Heart left ventricle (tissue), 16 donors: ENCODE measurements at regions not wholly inside any gene's neighbourhood (a gene's known extent, or its start where the extent isn't known, plus 50 kb on each side); places are given as distances from the start of the nearest gene placed in this dataset.

Experiments used
- ATAC-seq, 4 donors: fragments of 200-7000 bp; cut with Tn5 transposase; one replicate each; pipeline ENCODE4 v1.9.1; 2020 to 2022; ENCODE audit warnings: moderate library complexity in 4 of 4, mild to moderate bottlenecking in 3 of 4, moderate number of reproducible peaks in 1 of 4
- DNase-seq, 5 donors: peaks; one replicate each; pipeline ENCODE4 v3.0.0-alpha.2; 2020
- H3K27ac ChIP-seq, 12 donors: fragments of 200-600 bp; sonication (generic) in 4 of 12; one replicate each; pipeline versions ENCODE4 v1.5.0 to v1.8.0; 2016 to 2022; ENCODE audit warnings: mild to moderate bottlenecking in 2 of 12
- H3K27me3 ChIP-seq, 9 donors: fragments of 200-600 bp; sonication (generic) in 2 of 9; one replicate each; pipeline versions ENCODE4 v1.5.1 to v1.8.0; 2016 to 2022; ENCODE audit warnings: mild to moderate bottlenecking in 3 of 9
- H3K36me3 ChIP-seq, 9 donors: fragments of 200-600 bp; sonication (generic) in 2 of 9; one replicate each; pipeline versions ENCODE4 v1.5.0 to v1.8.0; 2018 to 2022; ENCODE audit warnings: mild to moderate bottlenecking in 2 of 9
- H3K4me1 ChIP-seq, 12 donors: fragments of 200-600 bp; sonication (generic) in 4 of 12; one replicate each; pipeline versions ENCODE4 v1.5.0 to v1.8.0; 2016 to 2022; ENCODE audit warnings: mild to moderate bottlenecking in 3 of 12
- H3K4me3 ChIP-seq, 12 donors: fragments of 200-600 bp; sonication (generic) in 4 of 12; one replicate each; pipeline versions ENCODE4 v1.5.0 to v1.8.0; 2017 to 2022; ENCODE audit warnings: mild to moderate bottlenecking in 9 of 12, moderate library complexity in 4 of 12
- H3K9me3 ChIP-seq, 12 donors: fragments of 200-600 bp; sonication (generic) in 4 of 12; one replicate each; pipeline versions ENCODE4 v1.5.0 to v1.8.0; 2016 to 2022; ENCODE audit warnings: mild to moderate bottlenecking in 1 of 12
- POLR2A ChIP-seq, 2 donors: fragments of 450-650 bp; IDR thresholded peaks; one replicate each; pipeline ENCODE4 v1.6.1; 2017; ENCODE audit warnings: antibody characterized with exemption in 2 of 2, mild to moderate bottlenecking in 2 of 2, moderate library complexity in 2 of 2
- WGBS, 4 donors: extraction: QIAGEN DNeasy Blood & Tissue Kit in 2 of 4; methylation state at CpG; one replicate each; pipeline versions ENCODE4 v1.1.5 to v1.1.7; 2013 to 2018; 5-methylcytosine and 5-hydroxymethylcytosine counted together
- intact Hi-C, 10 donors: fragments of 100-400 bp; cut with DNase I; formaldehyde crosslinking; loops; one replicate each; pipeline versions ENCODE4 v1.11.1 to v1.14.2; 2022
- TF ChIP-seq, protein P1 (sequence below), 12 donors: fragments of 200-600 bp; sonication (generic) in 4 of 12; IDR thresholded peaks; one replicate each; pipeline versions ENCODE4 v1.5.0 to v1.8.0; 2018 to 2022; ENCODE audit warnings: antibody characterized with exemption in 12 of 12, mild to moderate bottlenecking in 5 of 12
- donor health status: ischemic (EF 13 %, LVEDD 7.1; RV severe dilation, severe dysfunction).
- donor health status: healthy with polysubstance abuse.
- donor health status: DM: no; HTN: yes; CAD: no.
- donor health status: DM: no; HTN: no; CAD: no.
- donor health status: ischemic (EF 25% LVEDD 6.9; RV normal size, moderate dysfunction).
- donor health status: ischemic (EF 25% LVEDD 5.7; RV mildly dilated, moderate dysfunction).
- donor health status: healthy.
- donor health status: DM: yes; HTN: yes; CAD: no.
- donor health status: ischemic (EF 35%, LVEDD 5.7; RV mildly dilated, moderate dysfunction).
- donor health status: nonischemic (EF 11% LVEDD 7.7; RV severe dilation, severe dysfunction).
- donor health status: DM: yes; HTN: yes; CAD: no.
- donor health status: PGD.
- donor health status: ischemic (EF 29% LVEDD 5.4; RV normal size, mild dysfunction).
- donor health status: nonischemic (EF 23%, LVEDD 6.1; RV moderate dilation, normal function).

DNA sequence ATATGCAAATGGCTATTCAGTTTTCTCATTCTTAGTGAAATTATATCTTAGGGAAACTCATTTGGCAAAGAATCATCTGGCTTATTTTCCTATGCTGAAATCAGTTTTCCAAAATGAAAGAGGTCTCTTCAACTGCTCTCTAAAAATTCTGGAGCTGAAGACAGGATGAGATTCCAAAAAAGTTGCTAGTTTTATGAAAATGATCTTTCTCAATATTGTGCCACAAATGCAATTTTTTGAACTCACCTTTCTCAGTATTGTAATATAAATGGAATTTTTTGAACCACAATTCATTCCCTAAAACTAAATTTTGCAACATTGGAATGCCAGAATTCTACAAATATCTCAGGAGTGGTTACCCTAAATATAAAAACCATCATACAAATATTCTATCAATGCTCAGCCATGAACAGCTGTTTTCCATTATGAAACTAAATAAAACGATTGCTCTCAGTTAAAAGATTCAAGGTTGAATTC, 147.7 kb upstream of the PKDCC start:
- H3K4me3 ChIP-seq = no peak overlapping the region
- intact Hi-C loops = no loop called here
- peaks cover 0 to 11% (median 0%) of the 10 kb centered on the region in 12 donors for H3K4me1 ChIP-seq
- H3K27ac ChIP-seq = no peak overlapping the region
- H3K27me3 ChIP-seq = no peaks in the 10 kb centered on the region
- H3K9me3 ChIP-seq = no peaks in the 10 kb centered on the region
- WGBS, 4 donors = 61 to 75% (median 69%) methylated on average over 1 of the region's 1 CpG
- TF ChIP-seq POLR2A (IDR thresholded peaks at IDR 0.05) = no peak
- TF ChIP-seq, protein P1, sequence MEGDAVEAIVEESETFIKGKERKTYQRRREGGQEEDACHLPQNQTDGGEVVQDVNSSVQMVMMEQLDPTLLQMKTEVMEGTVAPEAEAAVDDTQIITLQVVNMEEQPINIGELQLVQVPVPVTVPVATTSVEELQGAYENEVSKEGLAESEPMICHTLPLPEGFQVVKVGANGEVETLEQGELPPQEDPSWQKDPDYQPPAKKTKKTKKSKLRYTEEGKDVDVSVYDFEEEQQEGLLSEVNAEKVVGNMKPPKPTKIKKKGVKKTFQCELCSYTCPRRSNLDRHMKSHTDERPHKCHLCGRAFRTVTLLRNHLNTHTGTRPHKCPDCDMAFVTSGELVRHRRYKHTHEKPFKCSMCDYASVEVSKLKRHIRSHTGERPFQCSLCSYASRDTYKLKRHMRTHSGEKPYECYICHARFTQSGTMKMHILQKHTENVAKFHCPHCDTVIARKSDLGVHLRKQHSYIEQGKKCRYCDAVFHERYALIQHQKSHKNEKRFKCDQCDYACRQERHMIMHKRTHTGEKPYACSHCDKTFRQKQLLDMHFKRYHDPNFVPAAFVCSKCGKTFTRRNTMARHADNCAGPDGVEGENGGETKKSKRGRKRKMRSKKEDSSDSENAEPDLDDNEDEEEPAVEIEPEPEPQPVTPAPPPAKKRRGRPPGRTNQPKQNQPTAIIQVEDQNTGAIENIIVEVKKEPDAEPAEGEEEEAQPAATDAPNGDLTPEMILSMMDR (IDR thresholded peaks at IDR 0.05) = no peak
- no peaks in the 10 kb centered on the region for H3K36me3 ChIP-seq
- no peak for DNase-seq
- no peak for ATAC-seq

DNA sequence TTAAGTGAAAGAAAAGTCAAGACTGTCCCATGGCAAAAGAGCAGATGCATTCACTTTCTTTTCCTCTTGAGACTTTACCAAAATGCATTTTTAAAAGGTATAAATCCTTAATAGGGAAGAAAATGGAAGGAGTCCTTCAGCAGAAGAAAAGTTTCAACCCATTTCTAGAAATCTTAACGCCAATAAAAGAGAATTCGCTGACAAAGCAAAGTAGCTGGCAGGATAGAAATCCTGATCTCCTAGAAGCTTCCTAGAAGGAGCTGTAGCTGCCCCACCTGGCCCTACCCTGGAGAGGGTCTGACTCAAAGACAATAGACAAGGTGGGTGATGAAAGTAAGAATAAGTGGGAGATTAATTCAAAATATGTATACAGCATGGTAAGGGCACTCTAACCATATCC, 144.9 kb upstream of the PKDCC start:
- H3K4me1 ChIP-seq = peaks cover 0 to 8% (median 0%) of the 10 kb centered on the region in 12 donors
- intact Hi-C loops = no loop called here
- no peak overlapping the region for H3K27ac ChIP-seq
- TF ChIP-seq POLR2A (IDR thresholded peaks at IDR 0.05) = no peak
- TF ChIP-seq, protein P1 (IDR thresholded peaks at IDR 0.05) = no peak
- 94 to 98% (median 97%) methylated on average over 2 of the region's 2 CpGs for WGBS, 4 donors
- ATAC-seq = no peak
- no peaks in the 10 kb centered on the region for H3K27me3 ChIP-seq
- no peak for DNase-seq
- no peaks in the 10 kb centered on the region for H3K36me3 ChIP-seq
- H3K9me3 ChIP-seq = no peaks in the 10 kb centered on the region
- H3K4me3 ChIP-seq = no peak overlapping the region

- Histone ChIP-seq H3K4me1 (peaks cover 0 to 5% (median 0%) of the 10 kb centered on the region in 12 donors), H3K4me3 (no peak overlapping the region), H3K36me3 (no peaks in the 10 kb centered on the region), H3K27me3 (no peaks in the 10 kb centered on the region), H3K9me3 (no peaks in the 10 kb centered on the region), H3K27ac (no peak overlapping the region)
- DNase-seq = no peak
- no peak for TF ChIP-seq POLR2A (IDR thresholded peaks at IDR 0.05)
- TF ChIP-seq, protein P1 (IDR thresholded peaks at IDR 0.05) = no peak
- intact Hi-C loops = no loop called here
- no peak for ATAC-seq
Measured at GRCh38 chr2:41903474-41904135, 144.2 kb upstream of the PKDCC start.

GRCh38 chr2:41904459-41904858, 143.4 kb upstream of the PKDCC start:
- ATAC-seq = no peak
- no peak for DNase-seq
- Histone ChIP-seq H3K4me3 (no peak overlapping the region), H3K27me3 (no peaks in the 10 kb centered on the region), H3K4me1 (peaks cover 0 to 5% (median 0%) of the 10 kb centered on the region in 12 donors), H3K36me3 (no peaks in the 10 kb centered on the region), H3K27ac (no peak overlapping the region), H3K9me3 (no peaks in the 10 kb centered on the region)
- TF ChIP-seq POLR2A (IDR thresholded peaks at IDR 0.05) = no peak
- TF ChIP-seq, protein P1 (IDR thresholded peaks at IDR 0.05) = no peak
- intact Hi-C loops = no loop called here
- 77 to 100% (median 90%) methylated on average over 2 of the region's 2 CpGs for WGBS, 4 donors
